Activated CD4-positive, alpha-beta memory T cell treated with anti-CD3 and anti-CD28 coated beads for 36 hours (primary cell): ENCODE measurements at regions not wholly inside any gene's neighbourhood (a gene's known extent, or its start where the extent isn't known, plus 50 kb on each side); places are given as distances from the start of the nearest gene placed in this dataset.

Source experiments
- CTCF ChIA-PET: fragments of 350-600 bp; sonication (Branson Sonifier 250); formaldehyde crosslinking; loops from one replicate; lab custom pipeline; 2021; ENCODE audit warnings: antibody characterized with exemption, inconsistent platforms; lab: Charles Lee
- POLR2A ChIA-PET: fragments of 350-600 bp; sonication (Branson Sonifier 250); formaldehyde crosslinking; loops from one replicate; lab custom pipeline; 2021; ENCODE audit warnings: antibody characterized with exemption; lab: Charles Lee
- DNase-seq: peaks from one replicate; pipeline ENCODE4 v3.0.0-alpha.2; 2020
- H3K27ac Mint-ChIP-seq: one replicate; pipeline ENCODE4 v1.8.0; 2021; ENCODE audit warnings: mixed read lengths
- H3K27me3 Mint-ChIP-seq: one replicate; pipeline ENCODE4 v1.8.0; 2021; ENCODE audit warnings: mixed read lengths
- H3K36me3 Mint-ChIP-seq: one replicate; pipeline ENCODE4 v1.8.0; 2021; ENCODE audit warnings: mixed read lengths
- H3K4me1 Mint-ChIP-seq: one replicate; pipeline ENCODE4 v1.8.0; 2021; ENCODE audit warnings: low read depth, mixed read lengths
- H3K4me3 Mint-ChIP-seq: one replicate; pipeline ENCODE4 v1.8.0; 2021; ENCODE audit warnings: mild to moderate bottlenecking, mixed read lengths
- H3K9me3 Mint-ChIP-seq: one replicate; pipeline ENCODE4 v1.8.0; 2021; ENCODE audit warnings: mixed read lengths
- intact Hi-C: fragments of 100-400 bp; cut with micrococcal nuclease; formaldehyde crosslinking; loops from one replicate; pipeline ENCODE4 v1.15.1; 2023

DNA sequence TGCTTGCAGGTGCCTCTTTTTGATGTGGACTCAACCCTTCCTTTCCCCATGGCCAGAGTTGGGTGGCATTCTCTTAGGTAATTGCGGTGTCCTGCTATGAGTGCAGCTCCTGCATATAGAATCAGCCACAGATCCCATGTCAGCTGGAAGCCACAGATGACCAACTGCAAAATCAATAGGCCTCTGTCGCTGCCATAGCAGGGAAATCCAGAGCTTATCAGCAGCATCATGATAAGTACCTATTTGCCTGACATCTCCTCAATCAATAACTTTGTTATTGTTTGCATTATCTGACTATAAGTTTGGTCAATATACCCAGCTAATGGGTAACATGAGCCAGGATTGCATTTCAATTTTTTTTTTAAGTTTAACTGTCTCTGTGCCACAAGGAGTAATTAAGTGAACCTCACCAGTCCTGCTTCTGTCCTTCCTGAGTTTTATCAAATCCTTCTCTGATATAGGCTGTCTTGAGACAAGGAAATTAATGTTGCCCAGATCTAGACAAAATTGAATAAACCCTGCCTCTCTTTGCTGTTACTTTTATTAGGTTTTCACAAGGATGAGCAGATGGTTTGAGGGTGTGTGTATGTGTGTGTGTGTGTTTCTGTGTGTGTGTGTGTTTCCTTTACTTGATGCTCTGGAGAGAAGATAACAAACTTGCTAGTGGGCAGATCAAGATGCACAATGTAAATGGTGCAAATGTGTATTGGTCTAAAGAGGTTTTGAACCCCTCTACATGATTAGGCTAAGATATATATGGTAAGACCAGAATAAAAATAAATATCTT, 59.6 kb upstream of the CREB1 start:
- Mint-ChIP-seq H3K27me3 (no peaks in the 10 kb centered on the region), H3K27ac (no peak overlapping the region), H3K4me1 (peaks cover 29% of the 10 kb centered on the region), H3K36me3 (no peaks in the 10 kb centered on the region), H3K9me3 (no peaks in the 10 kb centered on the region), H3K4me3 (no peak overlapping the region)
- no peak for DNase-seq
- ChIA-PET CTCF (interaction anchor here (0.7 kb wide), 1 partner anchor 217 kb away, joined by 3 read pairs; no protein-coding TSS in a partner anchor), POLR2A (no interaction called here)
- intact Hi-C loops, result loop anchor here (5.0 to 10.0 kb wide), 2 partner anchors 233 to 915 kb away; no protein-coding TSS in a partner anchor

DNA sequence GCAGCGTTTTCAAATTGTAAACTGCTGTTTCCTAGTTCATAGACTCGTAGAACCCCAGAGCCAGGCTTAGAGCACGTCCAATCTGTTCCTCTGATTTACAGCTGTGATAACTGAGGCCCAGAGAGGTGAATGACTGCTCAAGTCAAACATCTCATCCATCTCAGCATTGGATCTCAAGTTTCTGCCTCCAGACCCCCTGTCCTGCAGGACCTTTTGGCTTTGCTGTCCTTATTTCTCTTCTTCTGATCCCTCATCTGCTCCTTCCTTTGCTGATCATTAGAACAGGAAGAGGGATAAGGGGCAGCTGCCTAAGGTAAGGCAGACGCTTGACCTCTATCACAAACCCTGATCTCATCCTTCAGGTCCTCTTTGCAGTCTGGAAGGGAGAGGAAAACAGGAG, 58.5 kb upstream of the CREB1 start:
- H3K4me3 Mint-ChIP-seq, result no peak overlapping the region

DNA sequence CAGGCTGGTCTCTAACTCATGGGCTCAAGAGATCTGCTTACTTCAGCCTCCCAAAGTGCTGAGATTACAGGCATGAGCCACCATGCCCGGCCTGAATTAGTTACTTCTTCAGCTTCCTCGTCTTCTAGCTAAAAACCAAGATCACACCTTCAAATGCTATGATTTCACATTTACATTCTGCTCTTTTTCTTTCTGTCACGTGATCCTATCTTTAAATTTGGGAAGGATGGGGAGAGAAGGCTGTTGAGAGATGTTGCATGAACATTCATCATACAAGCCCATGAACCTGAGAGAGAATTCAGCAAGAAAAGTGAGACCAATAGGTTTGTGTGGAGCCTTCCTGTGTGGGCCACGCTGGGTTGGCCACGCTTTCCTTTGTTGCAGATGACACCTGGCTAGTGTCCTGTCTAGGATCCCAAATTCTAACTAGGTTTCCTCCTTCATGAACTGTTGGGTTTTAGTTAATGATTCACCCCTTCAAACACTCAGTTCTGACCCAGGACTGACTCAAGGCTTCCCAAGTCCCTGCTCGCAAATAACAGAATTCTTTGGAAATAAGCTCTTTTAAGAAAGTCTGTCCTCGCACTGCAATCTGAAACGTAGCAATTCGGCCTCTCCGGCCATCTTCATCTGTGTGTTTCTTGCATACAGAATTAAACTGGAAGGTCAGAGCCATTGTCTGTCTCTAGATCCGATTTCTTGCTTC, 57.3 kb upstream of the CREB1 start:
- Mint-ChIP-seq H3K9me3 (no peaks in the 10 kb centered on the region), H3K4me3 (no peak overlapping the region), H3K4me1 (peaks cover 30% of the 10 kb centered on the region), H3K36me3 (no peaks in the 10 kb centered on the region), H3K27me3 (no peaks in the 10 kb centered on the region), H3K27ac (no peak overlapping the region)
- ChIA-PET POLR2A (interaction anchor here (1.0 to 1.2 kb wide), 3 partner anchors 308 to 672 kb away, joined by 3 to 6 read pairs (median 6); no protein-coding TSS in a partner anchor), CTCF (interaction anchor here (0.6 to 3.5 kb wide), 36 partner anchors 11 to 917 kb away, joined by 3 to 36 read pairs (median 4); partner anchors contain the start of gene KLF7)
- intact Hi-C loops, result loop anchor here (1.0 to 10.0 kb wide), 8 partner anchors 78 to 918 kb away; no protein-coding TSS in a partner anchor
- DNase-seq, result no peak

More for the DNA sequence above, 58.5 kb upstream of the CREB1 start:
- DNase-seq, result no peak
- Mint-ChIP-seq H3K27ac (no peak overlapping the region), H3K36me3 (no peaks in the 10 kb centered on the region), H3K27me3 (no peaks in the 10 kb centered on the region), H3K9me3 (no peaks in the 10 kb centered on the region), H3K4me1 (peaks cover 32% of the 10 kb centered on the region)
- CTCF ChIA-PET, result interaction anchor here (1.3 to 3.5 kb wide), 4 partner anchors 328 to 671 kb away, joined by 5 to 36 read pairs (median 16); no protein-coding TSS in a partner anchor
- intact Hi-C loops, result loop anchor here (5.0 to 10.0 kb wide), 2 partner anchors 234 to 916 kb away; no protein-coding TSS in a partner anchor
- POLR2A ChIA-PET, result no interaction called here

DNA sequence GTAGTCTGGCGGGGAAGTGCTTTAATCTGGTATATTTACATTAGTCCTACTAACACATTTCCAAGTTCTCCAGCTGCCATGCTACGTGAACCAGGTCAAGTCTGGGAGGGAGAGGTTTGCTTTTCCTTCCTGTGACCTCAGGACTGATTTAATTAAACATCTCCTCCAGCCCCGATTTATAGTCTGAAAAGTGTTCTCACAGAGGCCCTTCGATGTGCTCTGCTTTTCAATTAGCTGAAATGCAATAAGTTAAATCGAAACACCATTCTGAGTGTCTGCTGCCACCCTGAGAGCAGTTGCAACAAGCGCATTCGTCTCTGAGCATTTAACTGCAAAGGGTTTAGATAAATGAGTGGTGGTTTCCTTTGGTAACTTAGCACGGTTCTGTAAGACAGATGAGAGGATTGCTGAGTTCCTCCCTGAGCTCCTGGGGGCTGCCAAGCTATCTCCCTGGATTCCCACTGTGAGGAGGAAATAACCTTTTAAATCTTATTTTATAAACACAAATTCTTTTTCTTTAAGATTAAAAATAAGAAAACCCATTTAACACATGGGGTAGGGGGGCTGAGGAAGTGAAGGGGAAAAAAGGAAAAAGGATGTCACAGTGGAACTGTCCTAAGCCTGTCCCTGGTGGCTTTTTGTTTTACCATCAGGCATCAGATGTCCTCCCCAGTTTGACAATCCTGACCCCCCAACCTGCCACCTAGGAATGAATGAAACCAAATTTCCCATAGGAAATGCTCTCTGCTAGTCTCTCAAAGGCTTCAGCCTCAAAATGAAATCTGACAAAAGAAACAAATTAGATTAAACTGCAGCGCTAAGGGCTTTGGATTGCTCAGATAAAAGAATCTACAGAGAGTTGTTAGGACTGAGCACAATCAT, 56.5 kb upstream of the CREB1 start:
- intact Hi-C loops, result loop anchor here (1.0 to 10.0 kb wide), 8 partner anchors 78 to 918 kb away; no protein-coding TSS in a partner anchor
- H3K27ac Mint-ChIP-seq, result peak overlapping the region; percentile 32
- DNase-seq, result peak; percentile 71
- H3K4me1 Mint-ChIP-seq, result peaks cover 22% of the 10 kb centered on the region
- no peaks in the 10 kb centered on the region for H3K27me3 Mint-ChIP-seq
- no peaks in the 10 kb centered on the region for H3K36me3 Mint-ChIP-seq
- no peaks in the 10 kb centered on the region for H3K9me3 Mint-ChIP-seq
- POLR2A ChIA-PET, result interaction anchor here (1.0 to 1.2 kb wide), 3 partner anchors 309 to 672 kb away, joined by 3 to 6 read pairs (median 6); no protein-coding TSS in a partner anchor
- H3K4me3 Mint-ChIP-seq, result no peak overlapping the region
- CTCF ChIA-PET, result interaction anchor here (0.5 to 3.5 kb wide), 41 partner anchors 12 to 917 kb away, joined by 3 to 36 read pairs (median 4); partner anchors contain the start of gene KLF7

DNA sequence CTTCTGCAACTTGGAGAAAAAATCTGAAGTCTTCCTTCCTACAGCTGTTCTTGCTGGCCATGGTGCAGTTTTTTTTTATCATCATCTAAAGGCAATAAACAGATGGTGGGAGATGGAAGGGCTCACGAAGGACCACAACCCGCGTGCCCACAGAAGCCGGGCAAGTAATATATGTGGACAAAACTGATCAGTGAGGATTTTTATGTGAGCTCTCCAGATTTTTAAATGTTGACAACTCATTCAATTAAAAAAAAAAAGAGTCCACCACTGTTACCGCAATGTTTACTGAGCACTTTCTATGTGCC, 55.9 kb upstream of the CREB1 start:
- Mint-ChIP-seq H3K36me3 (no peaks in the 10 kb centered on the region), H3K27me3 (no peaks in the 10 kb centered on the region), H3K4me1 (peaks cover 26% of the 10 kb centered on the region), H3K9me3 (no peaks in the 10 kb centered on the region), H3K4me3 (no peak overlapping the region), H3K27ac (no peak overlapping the region)
- no peak for DNase-seq
- ChIA-PET CTCF (interaction anchor here (0.6 to 3.5 kb wide), 24 partner anchors 12 to 778 kb away, joined by 3 to 36 read pairs (median 5); partner anchors contain the start of gene KLF7), POLR2A (interaction anchor here (1.0 kb wide), 1 partner anchor 309 kb away, joined by 3 read pairs; no protein-coding TSS in a partner anchor)
- intact Hi-C loops, result loop anchor here (1.0 to 10.0 kb wide), 9 partner anchors 79 to 919 kb away; no protein-coding TSS in a partner anchor

DNA sequence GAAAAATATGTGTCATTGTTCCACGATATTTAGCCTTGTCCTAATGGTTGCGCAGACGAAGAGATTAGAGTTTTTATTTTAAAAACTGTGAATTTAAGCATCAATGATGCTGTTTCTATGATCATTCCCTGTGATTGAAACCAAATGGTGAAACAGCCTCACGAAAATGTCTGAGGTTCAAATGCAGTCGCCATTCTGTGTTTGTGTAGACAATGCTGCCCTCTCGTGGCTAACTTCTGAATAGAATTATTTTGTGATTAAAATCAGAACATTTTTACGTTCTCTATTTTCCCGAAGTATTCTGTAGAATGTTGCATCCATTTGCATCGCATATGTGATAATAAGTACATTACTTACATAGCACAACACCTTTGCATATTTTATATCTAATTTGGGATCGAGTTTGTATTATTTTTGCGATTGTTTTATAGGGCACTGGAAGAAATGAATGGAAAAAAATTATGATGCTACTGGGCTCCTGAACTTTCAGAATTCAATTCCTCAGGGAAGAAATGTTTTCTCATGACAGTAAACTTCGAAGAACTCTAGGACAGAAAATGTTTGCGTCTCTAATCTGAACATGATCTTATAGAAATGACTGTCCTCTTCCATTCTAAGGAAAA, 54.8 kb upstream of the CREB1 start:
- intact Hi-C loops, result loop anchor here (1.0 to 10.0 kb wide), 5 partner anchors 238 to 920 kb away; no protein-coding TSS in a partner anchor
- no peak overlapping the region for H3K27ac Mint-ChIP-seq
- H3K36me3 Mint-ChIP-seq, result no peaks in the 10 kb centered on the region
- ChIA-PET POLR2A (no interaction called here), CTCF (interaction anchor here (1.1 to 3.5 kb wide), 3 partner anchors 309 to 674 kb away, joined by 4 to 36 read pairs (median 18); partner anchors contain the start of gene KLF7)
- H3K4me3 Mint-ChIP-seq, result no peak overlapping the region
- H3K27me3 Mint-ChIP-seq, result no peaks in the 10 kb centered on the region
- peak; percentile 50 for DNase-seq
- no peaks in the 10 kb centered on the region for H3K9me3 Mint-ChIP-seq
- peaks cover 26% of the 10 kb centered on the region for H3K4me1 Mint-ChIP-seq

DNA sequence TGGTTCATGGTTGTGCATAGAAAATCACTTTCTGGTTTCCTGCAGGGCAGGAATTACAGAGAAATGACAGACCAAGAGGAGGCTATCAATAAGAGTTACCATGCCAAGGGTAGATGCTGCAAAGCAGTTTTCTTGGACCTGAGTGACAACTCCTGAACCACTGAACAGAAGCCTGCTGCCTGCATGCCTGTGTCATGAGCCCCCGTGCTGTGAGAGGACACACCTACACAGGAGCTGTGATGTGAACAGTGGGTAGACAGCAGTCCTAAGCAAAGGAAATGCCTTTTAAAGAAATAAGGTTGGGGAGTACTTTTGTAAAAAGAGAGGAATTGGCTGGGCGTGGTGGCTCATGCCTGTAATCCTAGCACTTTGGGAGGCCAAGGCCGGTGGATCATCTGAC, 54.2 kb upstream of the CREB1 start:
- Mint-ChIP-seq H3K9me3 (no peaks in the 10 kb centered on the region), H3K36me3 (no peaks in the 10 kb centered on the region), H3K4me1 (peaks cover 29% of the 10 kb centered on the region), H3K27ac (no peak overlapping the region), H3K27me3 (no peaks in the 10 kb centered on the region), H3K4me3 (no peak overlapping the region)
- POLR2A ChIA-PET, result no interaction called here
- intact Hi-C loops, result loop anchor here (1.0 to 10.0 kb wide), 4 partner anchors 333 to 921 kb away; no protein-coding TSS in a partner anchor
- no peak for DNase-seq
- CTCF ChIA-PET, result interaction anchor here (1.1 to 2.2 kb wide), 3 partner anchors 54 to 676 kb away, joined by 3 to 6 read pairs (median 3); partner anchors contain the start of gene CREB1

DNA sequence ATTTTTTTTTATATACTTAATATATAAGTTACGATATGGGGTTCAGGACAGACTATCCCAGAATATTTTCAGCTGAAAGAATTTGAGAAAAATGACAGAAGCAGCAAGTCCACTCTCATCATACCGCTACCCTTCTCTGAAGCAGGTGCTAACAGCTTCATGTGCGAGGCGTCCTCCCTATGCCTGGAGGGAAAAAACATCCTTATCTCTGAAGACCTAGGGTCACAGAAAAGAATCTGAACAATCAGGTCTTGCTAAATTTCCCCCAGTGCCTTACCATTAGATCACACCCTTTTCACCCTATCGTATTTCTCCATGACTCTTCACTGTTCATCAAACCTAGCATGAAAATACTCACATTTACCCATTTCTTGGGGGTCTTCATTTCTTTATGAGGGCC, 51.9 kb upstream of the CREB1 start:
- intact Hi-C loops, result loop anchor here (10.0 kb wide), 1 partner anchor 923 kb away; no protein-coding TSS in a partner anchor
- H3K4me3 Mint-ChIP-seq, result no peak overlapping the region
- no peak overlapping the region for H3K27ac Mint-ChIP-seq
- DNase-seq, result no peak
- peaks cover 29% of the 10 kb centered on the region for H3K4me1 Mint-ChIP-seq
- ChIA-PET CTCF (interaction anchor here (1.2 to 2.2 kb wide), 2 partner anchors 678 to 696 kb away, joined by 4 to 6 read pairs; no protein-coding TSS in a partner anchor), POLR2A (no interaction called here)
- no peaks in the 10 kb centered on the region for H3K27me3 Mint-ChIP-seq
- H3K9me3 Mint-ChIP-seq, result no peaks in the 10 kb centered on the region
- H3K36me3 Mint-ChIP-seq, result no peaks in the 10 kb centered on the region

DNA sequence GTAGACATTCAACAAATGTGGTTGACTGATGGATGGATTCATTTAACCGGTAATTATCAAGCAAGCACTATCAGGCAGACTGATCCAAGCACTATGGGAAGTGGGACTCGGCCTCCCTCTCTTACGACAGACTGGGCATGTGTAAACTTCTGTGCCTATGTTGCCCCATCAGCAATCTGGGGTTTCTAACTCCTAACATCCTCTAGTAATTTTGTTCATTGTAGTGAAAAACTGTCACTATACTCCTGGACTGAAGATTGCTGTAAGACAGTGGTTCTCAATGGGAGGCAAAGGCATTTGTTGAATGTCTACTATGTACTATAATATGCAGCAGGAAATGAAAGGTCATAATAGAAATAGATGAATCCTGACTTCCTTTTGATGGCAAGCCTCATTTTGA, 51.2 kb upstream of the CREB1 start:
- DNase-seq, result no peak
- POLR2A ChIA-PET, result no interaction called here
- Mint-ChIP-seq H3K9me3 (no peaks in the 10 kb centered on the region), H3K36me3 (no peaks in the 10 kb centered on the region), H3K4me1 (peaks cover 23% of the 10 kb centered on the region), H3K27ac (no peak overlapping the region), H3K27me3 (no peaks in the 10 kb centered on the region), H3K4me3 (no peak overlapping the region)
- CTCF ChIA-PET, result interaction anchor here (0.5 kb wide), 1 partner anchor 18 kb away, joined by 4 read pairs; no protein-coding TSS in a partner anchor
- intact Hi-C loops, result loop anchor here (10.0 kb wide), 1 partner anchor 924 kb away; no protein-coding TSS in a partner anchor

DNA sequence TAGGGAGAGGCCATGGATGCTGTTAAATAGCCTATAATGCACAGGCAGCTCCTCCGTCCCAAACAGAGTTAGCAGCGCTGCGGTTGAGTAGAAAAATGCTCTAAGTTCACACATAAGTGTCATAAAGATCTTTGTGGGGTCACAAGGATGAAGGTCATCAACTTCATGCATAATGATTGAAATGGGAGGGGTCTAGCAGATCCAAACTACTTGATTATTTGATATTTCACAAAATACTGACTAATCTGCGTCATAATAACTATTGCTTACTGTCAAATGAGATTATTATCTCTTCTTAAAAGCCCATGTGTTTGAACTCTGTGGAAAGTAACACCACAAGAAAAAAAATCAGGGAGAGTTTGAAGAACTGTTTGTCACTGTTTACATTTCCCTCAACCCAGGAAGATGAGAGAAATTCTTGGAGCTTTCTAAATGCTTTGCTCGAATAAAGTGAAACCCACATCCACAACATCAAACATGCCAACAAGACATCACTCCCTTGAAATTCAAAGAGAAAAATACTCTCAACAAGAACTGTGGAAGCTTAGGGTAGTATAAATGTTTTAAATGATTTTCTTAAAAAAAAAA, 50.5 kb upstream of the CREB1 start:
- H3K27me3 Mint-ChIP-seq, result no peaks in the 10 kb centered on the region
- CTCF ChIA-PET, result interaction anchor here (0.5 kb wide), 1 partner anchor 17 kb away, joined by 4 read pairs; no protein-coding TSS in a partner anchor
- no peak overlapping the region for H3K27ac Mint-ChIP-seq
- no peaks in the 10 kb centered on the region for H3K36me3 Mint-ChIP-seq
- POLR2A ChIA-PET, result no interaction called here
- H3K4me3 Mint-ChIP-seq, result no peak overlapping the region
- no peak for DNase-seq
- intact Hi-C loops, result loop anchor here (10.0 kb wide), 1 partner anchor 924 kb away; no protein-coding TSS in a partner anchor
- peaks cover 20% of the 10 kb centered on the region for H3K4me1 Mint-ChIP-seq
- H3K9me3 Mint-ChIP-seq, result no peaks in the 10 kb centered on the region
